Stimulated activated CD4-positive, alpha-beta T cell treated with anti-CD3 and anti-CD28 coated beads, Interleukin-15, amount 100 ng/mL, for 24 hours (primary cell): ENCODE measurements at regions not wholly inside any gene's neighbourhood (a gene's known extent, or its start where the extent isn't known, plus 50 kb on each side); places are given as distances from the start of the nearest gene placed in this dataset.
"Not testable (repeated sequence)": the region's sequence is repeated elsewhere in the genome, so short reads cannot be mapped to it uniquely, and the experiment has no call there.

Experiments
- DNase-seq: peaks from one replicate; pipeline ENCODE4 v3.0.0-alpha.2; 2020

DNA sequence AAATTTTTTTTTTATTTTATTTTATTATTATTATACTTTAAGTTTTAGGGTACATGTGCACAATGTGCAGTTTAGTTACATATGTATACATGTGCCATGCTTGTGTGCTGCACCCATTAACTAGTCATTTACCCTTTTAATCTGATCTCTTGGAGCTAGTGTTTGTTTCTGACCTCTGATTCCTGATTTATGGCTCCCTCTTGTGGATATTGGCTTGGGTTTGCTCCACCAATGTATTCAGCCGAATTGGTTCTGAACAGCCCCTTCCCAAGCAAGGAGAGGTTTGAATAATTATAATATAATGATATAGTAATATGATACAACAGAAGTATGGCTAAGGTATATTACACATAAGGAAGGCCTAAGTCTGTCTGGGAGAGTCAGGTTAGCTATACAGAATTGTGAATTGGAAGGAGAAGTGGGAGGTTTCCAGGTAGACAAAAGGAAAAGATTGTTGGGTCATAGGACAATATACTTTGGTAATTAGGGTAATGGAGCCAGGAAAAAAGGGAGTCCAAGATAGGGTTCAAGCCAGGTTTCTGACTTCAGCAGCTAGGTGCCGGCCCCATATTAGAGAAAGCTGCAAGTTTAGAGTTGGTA is 53.1 kb upstream of the HMCN1 start:
- DNase-seq: peak; percentile 7

DNA sequence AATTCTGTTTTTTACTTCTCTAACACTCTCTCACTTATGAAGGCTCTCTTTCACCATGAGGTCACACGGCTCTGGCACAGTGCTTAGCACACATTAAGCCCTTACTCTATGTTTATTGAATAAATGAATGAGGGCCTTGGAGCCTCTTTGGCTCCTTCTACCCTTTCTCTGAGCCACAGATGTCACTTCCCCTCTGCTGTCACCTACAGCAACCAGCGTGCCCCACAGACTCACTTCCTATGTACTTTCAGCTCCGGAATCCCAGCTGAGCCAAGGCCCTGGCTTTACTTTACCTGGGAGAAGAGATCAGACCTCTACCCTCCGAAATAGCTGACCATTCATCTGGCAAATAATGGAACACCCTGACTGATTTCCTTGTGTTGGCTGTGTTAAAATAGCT is 53.7 kb upstream of the HMCN1 start:
- peak; percentile 11 for DNase-seq

DNA sequence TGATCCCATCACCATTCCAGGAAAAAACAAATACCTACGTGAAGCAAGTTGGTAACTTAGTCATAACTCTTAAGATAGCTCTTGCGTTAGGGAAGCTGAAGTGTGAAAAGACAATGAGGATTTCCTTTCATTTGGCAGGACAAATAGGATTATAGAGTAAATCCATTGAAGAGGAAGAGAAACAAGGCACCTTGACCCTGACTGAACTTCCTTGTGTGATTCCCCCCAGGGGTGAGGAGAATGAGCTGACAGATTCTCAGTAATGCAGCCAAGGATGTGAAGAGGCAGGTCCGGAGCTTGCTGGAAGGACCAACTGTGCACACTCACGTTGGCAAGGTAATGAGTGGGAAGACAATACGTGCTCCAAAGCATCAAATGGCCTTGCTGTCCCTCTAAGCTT is 55.0 kb upstream of the HMCN1 start:
- no peak for DNase-seq

DNA sequence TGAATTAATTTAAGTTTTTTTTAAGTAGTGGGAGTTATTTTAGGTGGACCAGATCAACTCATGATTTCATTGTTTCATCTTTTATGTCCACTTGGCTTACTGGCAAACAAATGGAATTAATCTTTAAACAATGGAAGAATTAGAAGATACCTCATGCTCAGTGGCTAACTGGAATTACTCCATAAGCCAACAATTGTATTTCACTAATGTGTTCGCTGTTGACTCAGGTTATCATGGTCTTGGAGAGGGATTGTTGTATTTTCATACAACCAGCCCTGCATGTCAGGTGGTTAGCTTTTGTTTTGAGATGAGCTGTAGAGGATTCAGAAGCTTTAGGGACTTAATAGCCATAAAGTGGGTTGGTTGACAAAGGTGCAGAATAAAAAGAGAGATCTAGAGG is 57.2 kb upstream of the HMCN1 start:
- DNase-seq: no peak

DNA sequence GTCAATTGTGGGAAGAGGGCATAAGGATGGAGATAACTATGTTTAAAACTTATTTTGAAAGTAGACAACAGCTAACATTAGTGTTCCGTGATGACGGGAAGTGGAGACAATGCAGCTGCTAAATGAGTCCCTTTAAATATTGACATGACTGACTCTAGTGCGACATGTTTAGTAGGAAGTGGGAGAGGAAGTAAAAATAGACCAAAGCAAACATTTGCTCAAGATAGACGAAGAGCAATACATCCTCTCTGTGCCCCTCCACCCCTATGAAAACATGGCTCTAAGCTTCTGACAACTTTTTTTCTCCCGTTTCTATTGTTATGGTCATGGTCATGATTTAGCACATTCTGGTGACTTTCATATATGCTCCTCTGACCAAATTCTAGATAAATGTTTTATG is 60.0 kb upstream of the HMCN1 start:
- no peak for DNase-seq

DNA sequence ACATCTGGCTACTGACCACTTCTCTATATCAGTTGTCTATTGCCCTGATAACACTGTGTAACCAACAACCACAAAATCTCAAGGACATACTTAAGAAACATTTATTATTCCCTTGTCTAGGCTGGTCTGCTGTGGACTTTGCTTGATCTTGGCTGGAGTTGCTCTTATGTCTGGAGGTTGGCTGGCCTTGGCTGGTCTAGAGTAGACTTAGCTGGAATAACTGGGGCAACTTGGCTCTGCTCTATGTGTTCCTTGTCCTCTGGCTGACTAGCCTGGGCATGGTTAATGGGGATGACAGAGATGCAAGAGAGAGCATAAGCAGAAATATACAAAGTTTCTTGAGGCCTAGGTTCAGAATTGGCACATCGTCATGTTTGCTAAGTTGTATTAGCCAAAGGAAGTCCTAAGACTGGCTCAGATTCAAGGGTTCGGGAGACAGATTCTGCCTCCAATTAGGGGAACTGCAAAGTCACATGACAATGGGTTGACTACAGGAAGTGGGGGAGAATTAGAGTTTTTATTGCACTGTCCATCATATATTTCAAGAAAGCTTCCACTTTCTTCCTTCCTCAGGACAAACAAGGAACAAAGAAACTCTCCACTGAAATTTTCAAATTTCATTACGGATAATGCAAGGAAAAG is 61.4 kb upstream of the HMCN1 start:
- no peak for DNase-seq

DNA sequence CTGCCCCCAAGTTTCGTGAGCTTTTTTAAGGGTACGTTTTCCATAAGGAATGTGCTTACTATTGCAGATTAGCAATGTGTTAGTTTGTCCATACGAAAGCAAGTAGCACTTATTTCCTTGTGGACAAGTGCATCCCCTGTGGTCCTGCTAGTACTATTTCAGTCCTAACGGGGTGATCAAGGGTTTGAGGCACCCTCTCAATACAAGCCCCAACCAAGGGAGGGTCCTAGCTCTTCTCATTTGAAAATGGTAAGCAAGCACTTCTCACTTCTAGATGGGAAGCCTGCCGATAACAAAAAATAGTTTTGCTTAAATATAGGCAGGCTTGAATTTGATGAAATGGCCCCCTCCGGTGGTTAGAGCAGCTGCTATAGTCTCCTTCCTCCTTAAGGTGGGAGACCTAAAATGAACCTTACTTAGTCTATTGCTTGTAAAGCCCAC is 64.0 kb upstream of the HMCN1 start:
- peak; percentile 43 for DNase-seq

DNA sequence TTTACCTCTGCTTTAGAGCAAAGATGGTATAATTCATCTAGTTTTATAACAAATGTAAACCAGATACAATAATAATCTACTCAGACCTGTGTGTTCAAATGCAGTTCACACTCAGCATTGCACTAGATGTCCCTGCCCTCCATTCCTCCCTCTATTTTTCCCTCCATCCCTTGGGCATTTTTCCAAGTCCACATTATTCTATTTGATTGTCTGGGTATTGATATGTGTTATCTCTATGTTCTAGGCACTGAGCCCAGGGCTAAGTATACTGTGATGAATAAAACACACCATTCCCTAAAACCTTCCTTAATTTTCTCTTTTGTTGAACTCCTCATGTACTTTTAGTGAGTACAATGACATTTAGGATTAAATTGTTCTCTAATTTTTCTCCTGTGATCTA is 66.2 kb upstream of the HMCN1 start:
- no peak for DNase-seq

DNA sequence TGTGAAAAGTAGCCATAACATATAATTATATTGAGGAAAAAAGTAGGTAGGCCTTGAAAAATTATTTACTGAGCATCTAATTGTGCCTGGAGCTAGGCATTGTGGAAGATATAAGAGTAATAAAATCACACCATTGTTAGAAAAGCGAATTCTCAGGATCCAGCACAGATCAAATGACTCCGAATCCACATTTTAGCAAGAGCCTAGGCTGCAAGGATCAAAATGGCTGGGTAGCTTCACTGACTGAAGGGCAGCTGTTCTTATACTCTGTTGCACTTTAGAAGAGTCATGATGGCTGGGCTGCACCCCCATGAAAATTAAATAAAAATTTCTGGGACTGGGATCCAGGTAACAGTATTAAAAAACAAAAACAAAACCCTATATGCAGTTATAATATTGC is 67.6 kb upstream of the HMCN1 start:
- no peak for DNase-seq

DNA sequence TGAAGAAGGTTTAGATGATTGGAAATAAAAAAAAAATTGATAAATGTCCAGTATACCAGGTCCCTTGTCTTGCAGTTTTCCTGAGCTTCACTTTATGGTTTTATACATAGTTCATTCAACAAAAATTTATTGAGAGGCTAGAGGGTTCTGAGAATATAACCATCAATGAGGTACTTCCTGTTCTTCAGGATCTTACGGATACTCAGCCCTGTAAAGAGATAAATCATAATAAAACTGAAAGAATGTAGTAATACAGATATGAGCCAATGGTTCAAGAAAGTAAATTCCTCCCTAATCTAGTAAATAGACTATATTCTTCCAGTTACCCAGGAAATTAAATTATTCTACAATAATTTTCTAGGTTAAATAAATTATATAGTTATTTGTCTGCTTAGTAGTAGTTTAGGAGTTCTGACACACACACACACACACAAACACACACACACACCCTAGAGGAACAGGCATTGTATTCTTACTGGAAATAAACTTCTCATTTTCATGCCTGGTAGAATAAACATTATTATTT is 70.4 kb upstream of the HMCN1 start:
- no peak for DNase-seq

DNA sequence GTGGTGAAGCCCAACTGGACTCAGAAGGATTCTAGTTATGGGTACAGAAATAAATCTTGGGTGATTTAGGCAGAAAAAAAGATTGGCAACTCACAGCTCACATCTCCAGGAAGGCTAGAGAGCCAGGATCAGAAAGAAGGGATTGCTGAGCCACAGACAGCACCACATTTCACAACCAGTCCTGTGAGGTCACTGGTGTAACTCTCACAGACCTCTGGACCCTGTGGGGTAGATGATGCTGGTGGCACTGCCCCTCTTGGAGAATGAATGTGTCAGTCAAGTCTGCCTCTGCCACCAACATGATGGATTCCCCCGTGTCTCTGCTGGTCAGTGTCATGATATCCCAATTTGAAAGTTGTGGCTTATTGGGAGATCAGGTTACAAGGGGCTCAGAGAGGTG is 70.9 kb upstream of the HMCN1 start:
- no peak for DNase-seq

DNA sequence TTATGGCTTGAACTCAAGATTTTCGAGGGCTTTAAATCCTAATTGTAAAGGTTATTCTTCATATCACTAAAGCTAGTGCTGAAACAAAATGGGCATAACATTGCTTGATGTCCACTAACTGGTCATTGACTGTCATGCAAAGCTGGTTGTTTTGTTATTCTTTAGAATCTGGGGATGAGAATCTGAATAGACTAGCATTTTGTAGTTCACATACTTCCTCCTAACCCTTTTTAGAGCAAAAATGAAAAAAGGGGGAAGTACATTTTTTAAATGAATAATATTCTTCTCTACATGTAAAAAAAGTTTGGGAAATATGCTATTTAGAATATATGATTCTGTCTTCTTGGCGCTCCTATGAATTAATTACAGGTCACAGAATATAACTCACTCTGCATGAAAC is 72.2 kb upstream of the HMCN1 start:
- DNase-seq: no peak

DNA sequence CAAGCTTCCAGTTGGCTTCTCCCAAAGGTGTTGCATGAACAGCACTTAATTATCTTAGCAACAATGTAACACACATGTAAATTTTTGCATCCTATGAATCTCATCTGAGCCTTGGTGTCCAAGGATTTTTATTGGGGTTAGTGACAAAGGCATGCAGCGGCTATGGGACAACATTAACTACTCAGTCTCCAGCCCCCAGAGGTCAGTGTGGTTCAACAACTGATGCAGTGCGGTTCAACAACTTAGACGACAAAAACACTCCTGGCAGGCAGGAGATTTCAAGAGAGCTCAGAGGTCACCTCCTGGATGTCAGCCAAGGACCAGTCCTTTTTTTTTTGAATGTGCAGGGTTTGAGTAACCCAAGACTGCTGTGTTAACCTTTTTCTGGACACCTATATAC is 77.5 kb upstream of the HMCN1 start:
- no peak for DNase-seq

DNA sequence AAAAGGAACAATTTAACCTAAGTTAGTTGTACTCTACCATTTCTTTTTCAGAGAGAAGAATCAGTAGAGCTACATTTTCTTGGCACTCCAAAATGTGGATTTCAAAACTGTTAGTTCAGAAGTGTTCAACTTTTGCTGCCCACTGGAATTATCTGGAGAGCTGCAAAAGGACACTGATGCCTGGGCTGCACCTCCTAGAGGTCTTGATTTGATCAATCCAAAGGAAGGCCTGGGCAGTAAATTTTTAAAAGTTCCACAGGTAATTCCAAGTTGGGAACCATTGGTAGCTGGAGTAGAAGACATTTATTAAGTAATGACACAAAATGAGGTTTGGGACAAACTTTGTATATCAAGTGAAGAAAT is 79.3 kb upstream of the HMCN1 start:
- DNase-seq: no peak

DNA sequence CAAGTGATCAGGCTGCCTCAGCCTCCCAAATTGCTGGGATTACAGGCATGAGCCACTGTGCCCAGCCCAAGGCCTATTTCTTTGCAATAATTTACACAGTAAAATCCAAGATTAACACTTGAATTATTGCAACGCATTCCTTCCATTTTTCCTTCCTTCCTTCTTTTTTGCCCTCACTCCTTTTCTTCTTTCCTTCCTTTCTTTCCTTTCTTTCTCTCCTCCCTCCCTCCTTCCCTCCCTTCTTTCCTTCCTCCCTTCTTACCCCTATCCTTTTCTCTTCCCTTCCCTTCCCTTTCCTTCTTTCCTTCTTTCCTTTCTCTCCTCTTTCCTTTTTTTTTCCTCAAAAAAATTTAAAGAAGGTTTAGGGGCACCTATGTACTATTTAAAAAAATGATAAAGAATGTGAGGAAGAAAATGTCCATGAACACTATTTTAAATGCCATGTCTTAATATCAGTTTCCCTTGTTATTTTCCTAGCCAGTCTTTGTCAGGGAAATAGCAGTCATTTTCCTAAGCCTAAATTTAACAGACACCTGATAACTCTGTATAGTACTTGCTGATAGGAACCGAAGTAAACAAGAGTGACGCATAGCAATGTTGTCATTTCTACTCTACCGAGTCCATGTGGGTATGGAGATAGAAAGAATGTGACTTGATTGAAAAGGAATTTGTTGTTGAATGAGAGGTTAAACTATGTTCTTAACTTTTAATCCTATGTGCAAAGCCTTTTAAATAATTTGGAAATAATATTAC is 79.8 kb upstream of the HMCN1 start:
- DNase-seq: no peak

DNA sequence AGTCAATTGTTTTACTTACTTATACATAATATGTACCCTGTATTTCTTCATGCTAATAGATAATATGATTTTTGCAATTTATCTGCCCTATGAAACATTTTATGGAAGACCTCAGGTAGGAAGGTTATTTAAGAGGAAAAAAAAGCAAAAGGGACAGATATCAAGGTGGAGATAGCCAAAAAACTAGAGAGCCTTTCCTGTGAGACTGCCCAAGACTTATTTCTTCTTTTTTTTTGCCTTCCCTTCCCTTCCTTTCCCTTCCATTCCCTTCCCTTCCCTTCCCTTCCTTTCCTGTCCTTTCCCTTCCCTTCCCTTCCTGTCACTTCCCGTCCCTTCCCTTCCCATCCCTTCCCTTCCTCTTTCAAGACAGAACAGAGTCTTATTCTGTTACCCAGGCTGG is 80.6 kb upstream of the HMCN1 start:
- no peak for DNase-seq

DNA sequence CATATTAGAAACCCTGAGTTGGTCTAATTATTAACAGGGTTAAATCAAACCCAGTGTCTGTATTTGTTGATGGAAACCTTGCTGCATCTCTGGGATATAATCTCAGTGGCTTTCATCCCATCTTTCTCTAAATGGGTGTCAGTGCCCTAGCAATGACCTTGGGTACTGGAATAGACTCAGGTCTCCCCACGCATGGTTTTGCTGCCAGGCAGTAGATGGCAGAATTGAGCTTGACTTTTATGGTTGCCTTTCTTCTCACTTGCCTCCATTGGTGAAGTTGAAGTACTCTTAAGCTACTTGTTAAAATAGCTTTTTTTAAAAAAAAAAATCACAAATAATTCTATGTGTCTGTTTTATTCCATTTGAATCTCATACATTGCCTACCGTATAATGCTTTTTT is 81.8 kb upstream of the HMCN1 start:
- DNase-seq: no peak

DNA sequence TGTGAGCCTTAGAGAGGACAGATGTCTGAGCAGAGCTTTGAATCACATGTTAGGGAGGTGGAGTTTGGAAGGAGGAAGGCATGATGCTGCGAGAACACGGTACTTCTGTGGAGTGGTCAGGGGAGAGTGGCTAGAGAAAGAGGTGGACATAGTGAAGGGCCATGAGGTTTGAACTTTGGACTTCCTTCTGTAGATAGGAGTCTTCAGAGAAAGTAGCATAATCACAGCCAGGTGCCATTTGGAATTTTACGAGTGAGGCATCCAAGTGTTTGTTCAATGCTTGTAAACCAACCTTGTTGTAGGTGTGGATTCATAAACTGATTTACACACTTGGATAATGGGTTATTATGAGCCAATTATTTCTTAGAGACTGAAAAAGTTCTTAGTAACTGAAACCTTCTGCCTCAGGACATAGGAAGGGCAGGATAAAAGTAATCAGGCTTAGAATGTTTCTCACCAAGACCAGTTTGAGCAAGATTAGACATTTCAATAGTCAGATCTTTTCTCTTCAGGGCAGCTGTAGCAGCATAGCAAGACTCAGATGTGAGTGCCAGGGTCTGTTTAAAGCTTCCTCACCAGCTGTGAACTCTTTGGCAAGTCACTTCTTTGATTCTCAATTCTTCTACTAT is 83.5 kb upstream of the HMCN1 start:
- DNase-seq: no peak

DNA sequence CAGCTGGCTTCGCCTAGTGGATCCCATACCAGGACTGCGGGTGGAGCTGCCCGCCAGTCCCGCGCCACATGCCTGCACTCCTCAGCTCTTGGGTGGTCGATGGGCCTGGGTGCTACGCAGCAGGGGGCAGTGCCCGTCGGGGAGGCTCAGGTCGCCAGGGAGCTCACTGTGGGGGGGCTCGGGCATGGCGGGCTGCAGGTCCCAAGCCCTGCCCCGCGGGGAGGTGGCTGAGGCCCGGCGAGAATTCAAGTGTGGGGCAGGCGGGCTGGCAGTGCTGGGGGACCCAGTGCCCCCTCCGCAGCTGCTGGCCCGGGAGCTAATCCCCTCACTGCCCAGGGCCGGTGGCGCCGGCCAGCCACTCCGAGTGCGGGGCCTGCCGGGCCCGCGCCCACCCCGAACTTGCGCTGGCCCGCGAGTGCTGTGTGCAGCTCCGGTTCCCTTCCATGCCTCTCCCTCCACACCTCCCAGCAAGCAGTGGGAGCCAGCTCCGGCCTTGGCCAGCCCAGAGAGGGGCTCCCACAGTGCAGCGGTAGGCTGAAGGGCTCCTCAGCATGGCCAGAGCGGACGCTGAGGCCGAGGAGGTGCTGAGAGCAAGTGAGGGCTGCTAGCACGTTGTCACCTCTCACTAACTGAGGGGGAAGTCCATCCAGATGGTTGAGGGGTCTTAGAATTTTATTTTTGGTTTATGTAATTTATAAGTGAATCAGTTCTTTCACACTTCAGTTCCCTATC is 85.2 kb upstream of the HMCN1 start:
- no peak for DNase-seq

DNA sequence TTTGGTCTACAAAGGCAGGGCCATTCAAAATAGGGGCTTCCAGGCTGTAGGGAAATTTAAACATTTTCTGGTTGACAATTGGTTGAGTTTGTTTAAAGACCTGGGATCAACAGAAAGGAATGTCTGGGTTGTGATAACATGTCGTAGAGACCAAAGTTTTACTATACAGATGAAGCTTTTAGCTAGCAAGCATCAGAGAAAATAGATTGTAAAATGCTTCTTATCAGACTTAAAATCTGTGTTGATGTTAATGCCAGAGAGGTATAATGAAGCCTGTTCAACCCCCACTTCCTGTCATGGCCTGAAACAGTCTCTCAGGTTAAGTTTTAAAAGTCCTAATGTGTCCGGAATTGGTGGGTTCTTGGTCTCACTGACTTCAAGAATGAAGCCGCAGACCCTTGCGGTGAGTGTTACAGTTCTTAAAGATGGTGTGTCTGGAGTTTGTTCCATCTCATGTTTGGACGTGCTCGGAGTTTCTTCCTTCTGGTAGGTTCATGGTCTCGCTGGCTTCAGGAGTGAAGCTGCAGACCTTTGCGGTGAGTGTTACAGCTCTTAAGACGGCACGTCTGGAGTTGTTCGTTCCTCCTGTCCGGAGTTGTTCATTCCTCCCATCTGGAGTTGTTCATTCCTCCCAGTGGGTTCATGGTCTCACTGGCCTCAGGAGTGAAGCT is 86.5 kb upstream of the HMCN1 start:
- DNase-seq: not testable (repeated sequence)

DNA sequence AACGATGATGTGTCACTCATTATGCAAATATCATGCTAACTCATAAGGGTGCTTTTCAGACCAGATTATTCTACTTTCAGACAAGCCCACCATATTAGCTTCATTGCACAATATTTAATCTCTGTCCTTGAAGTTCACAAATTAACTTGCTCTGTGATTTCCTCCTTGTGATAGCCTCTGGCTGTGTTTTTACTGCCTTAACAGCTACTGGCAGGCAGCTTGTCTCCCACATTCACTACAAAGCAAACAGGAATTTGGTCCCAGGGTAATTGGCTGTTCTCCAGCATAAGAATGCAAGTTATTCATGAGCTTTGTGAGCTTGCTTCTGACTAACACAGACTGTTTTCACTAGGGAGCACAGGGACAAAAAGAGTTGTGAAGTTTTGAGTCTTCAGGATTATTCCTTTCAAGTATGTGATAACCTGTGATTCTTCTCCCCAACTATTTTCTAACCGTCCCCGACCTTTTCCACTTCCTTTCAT is 87.9 kb upstream of the HMCN1 start:
- DNase-seq: no peak

DNA sequence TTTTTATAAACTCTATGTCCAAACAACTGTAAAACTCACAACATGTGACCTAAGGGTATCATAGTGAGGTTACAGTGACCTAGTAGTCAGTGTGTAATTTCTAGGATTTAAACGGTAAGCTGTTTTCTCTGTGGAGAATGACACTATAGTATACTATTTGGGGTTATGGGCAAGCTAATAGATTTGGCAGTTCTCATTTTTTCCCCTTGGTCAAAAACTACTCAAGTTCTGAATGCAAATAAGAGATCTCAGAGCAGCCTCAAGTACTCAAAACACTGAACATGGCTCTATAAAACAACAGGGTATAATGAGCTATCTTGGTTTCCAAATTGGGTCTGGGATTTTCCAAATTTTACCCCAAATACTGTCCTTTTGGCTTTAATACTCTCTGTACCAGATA is 88.5 kb upstream of the HMCN1 start:
- DNase-seq: no peak
